Activated naive CD8-positive, alpha-beta T cell treated with anti-CD3 and anti-CD28 coated beads, Interleukin-2, amount 50 U/mL, for 24 hours (primary cell): ENCODE measurements at regions not wholly inside any gene's neighbourhood (a gene's known extent, or its start where the extent isn't known, plus 50 kb on each side); places are given as distances from the start of the nearest gene placed in this dataset.

Experiments used
- ATAC-seq: fragments of 150-1000 bp; cut with Tn5 transposase; one replicate; pipeline ENCODE4 v1.10.0; 2021
- DNase-seq: peaks from one replicate; pipeline ENCODE4 v3.0.0; 2021
- H3K27ac Mint-ChIP-seq: one replicate; pipeline ENCODE4 v1.8.0; 2021; ENCODE audit warnings: mild to moderate bottlenecking, mixed read lengths
- H3K27me3 Mint-ChIP-seq: one replicate; pipeline ENCODE4 v1.8.0; 2021; ENCODE audit warnings: mixed read lengths
- H3K36me3 Mint-ChIP-seq: one replicate; pipeline ENCODE4 v1.8.0; 2021; ENCODE audit warnings: low read depth, mixed read lengths
- H3K4me1 Mint-ChIP-seq: one replicate; pipeline ENCODE4 v1.8.0; 2021; ENCODE audit warnings: mixed read lengths
- H3K4me3 Mint-ChIP-seq: one replicate; pipeline ENCODE4 v1.8.0; 2021; ENCODE audit warnings: mild to moderate bottlenecking, moderate library complexity, mixed read lengths
- H3K9me3 Mint-ChIP-seq: one replicate; pipeline ENCODE4 v1.8.0; 2021; ENCODE audit warnings: mixed read lengths

GRCh38 chr20:12788632-12789299 lies 220.0 kb upstream of the SPTLC3 start:
- Mint-ChIP-seq H3K4me1 (no peaks in the 10 kb centered on the region), H3K27me3 (no peaks in the 10 kb centered on the region), H3K36me3 (no peaks in the 10 kb centered on the region), H3K27ac (no peak overlapping the region), H3K4me3 (no peak overlapping the region), H3K9me3 (no peaks in the 10 kb centered on the region)
- ATAC-seq (no peak), DNase-seq (no peak)

- Mint-ChIP-seq H3K4me3 (no peak overlapping the region), H3K36me3 (no peaks in the 10 kb centered on the region), H3K27me3 (no peaks in the 10 kb centered on the region), H3K4me1 (no peaks in the 10 kb centered on the region), H3K9me3 (no peaks in the 10 kb centered on the region), H3K27ac (no peak overlapping the region)
- no peak for DNase-seq
- no peak for ATAC-seq
Measured at GRCh38 chr20:12790859-12791258, 217.9 kb upstream of the SPTLC3 start.

GRCh38 chr20:12798286-12798685 lies 210.5 kb upstream of the SPTLC3 start:
- no peak overlapping the region for H3K4me3 Mint-ChIP-seq
- H3K9me3 Mint-ChIP-seq: no peaks in the 10 kb centered on the region
- no peak for DNase-seq
- no peak overlapping the region for H3K27ac Mint-ChIP-seq
- no peaks in the 10 kb centered on the region for H3K36me3 Mint-ChIP-seq
- no peak for ATAC-seq
- no peaks in the 10 kb centered on the region for H3K27me3 Mint-ChIP-seq
- H3K4me1 Mint-ChIP-seq: no peaks in the 10 kb centered on the region

- no peaks in the 10 kb centered on the region for H3K4me1 Mint-ChIP-seq
- no peak for ATAC-seq
Measured at GRCh38 chr20:12808006-12808567, 200.7 kb upstream of the SPTLC3 start.

GRCh38 chr20:12815231-12815768 lies 193.5 kb upstream of the SPTLC3 start:
- ATAC-seq (no peak), DNase-seq (no peak)
- Mint-ChIP-seq H3K27me3 (no peaks in the 10 kb centered on the region), H3K27ac (no peak overlapping the region), H3K36me3 (no peaks in the 10 kb centered on the region), H3K9me3 (peaks cover 8% of the 10 kb centered on the region), H3K4me1 (no peaks in the 10 kb centered on the region), H3K4me3 (no peak overlapping the region)

More at GRCh38 chr20:12808006-12808567, 200.7 kb upstream of the SPTLC3 start:
- H3K9me3 Mint-ChIP-seq: peaks cover 25% of the 10 kb centered on the region
- DNase-seq: no peak
- H3K27me3 Mint-ChIP-seq: no peaks in the 10 kb centered on the region
- no peak overlapping the region for H3K27ac Mint-ChIP-seq
- no peak overlapping the region for H3K4me3 Mint-ChIP-seq
- H3K36me3 Mint-ChIP-seq: no peaks in the 10 kb centered on the region

- DNase-seq (no peak), ATAC-seq (no peak)
- Mint-ChIP-seq H3K4me3 (no peak overlapping the region), H3K27me3 (no peaks in the 10 kb centered on the region), H3K27ac (no peak overlapping the region), H3K4me1 (no peaks in the 10 kb centered on the region), H3K36me3 (no peaks in the 10 kb centered on the region), H3K9me3 (peaks cover 5% of the 10 kb centered on the region)
Measured at GRCh38 chr20:12815778-12816408, 192.9 kb upstream of the SPTLC3 start.

- peaks cover 6% of the 10 kb centered on the region for H3K9me3 Mint-ChIP-seq
- H3K36me3 Mint-ChIP-seq: no peaks in the 10 kb centered on the region
- H3K4me1 Mint-ChIP-seq: no peaks in the 10 kb centered on the region
- no peak overlapping the region for H3K27ac Mint-ChIP-seq
- H3K27me3 Mint-ChIP-seq: no peaks in the 10 kb centered on the region
- ATAC-seq (no peak), DNase-seq (no peak)
- no peak overlapping the region for H3K4me3 Mint-ChIP-seq
Measured at GRCh38 chr20:12821249-12821648, 187.5 kb upstream of the SPTLC3 start.

- ATAC-seq (no peak), DNase-seq (no peak)
- Mint-ChIP-seq H3K9me3 (peaks cover 6% of the 10 kb centered on the region), H3K4me1 (no peaks in the 10 kb centered on the region), H3K36me3 (no peaks in the 10 kb centered on the region), H3K27ac (no peak overlapping the region), H3K27me3 (no peaks in the 10 kb centered on the region), H3K4me3 (no peak overlapping the region)
Measured at GRCh38 chr20:12823734-12824133, 185.0 kb upstream of the SPTLC3 start.

- Mint-ChIP-seq H3K4me3 (no peak overlapping the region), H3K9me3 (peaks cover 6% of the 10 kb centered on the region), H3K27me3 (no peaks in the 10 kb centered on the region), H3K27ac (no peak overlapping the region), H3K4me1 (no peaks in the 10 kb centered on the region), H3K36me3 (no peaks in the 10 kb centered on the region)
- ATAC-seq (no peak), DNase-seq (no peak)
Measured at GRCh38 chr20:12824328-12825225, 184.2 kb upstream of the SPTLC3 start.

GRCh38 chr20:12825226-12825595 lies 183.6 kb upstream of the SPTLC3 start:
- Mint-ChIP-seq H3K27me3 (no peaks in the 10 kb centered on the region), H3K36me3 (no peaks in the 10 kb centered on the region), H3K9me3 (peaks cover 6% of the 10 kb centered on the region), H3K27ac (no peak overlapping the region), H3K4me1 (no peaks in the 10 kb centered on the region), H3K4me3 (no peak overlapping the region)
- DNase-seq (no peak), ATAC-seq (no peak)

- H3K4me1 Mint-ChIP-seq: no peaks in the 10 kb centered on the region
- no peaks in the 10 kb centered on the region for H3K9me3 Mint-ChIP-seq
- ATAC-seq: no peak
Measured at GRCh38 chr20:12827816-12828385, 180.9 kb upstream of the SPTLC3 start.

GRCh38 chr20:12829170-12829569 lies 179.6 kb upstream of the SPTLC3 start:
- DNase-seq (no peak), ATAC-seq (no peak)
- H3K27ac Mint-ChIP-seq: no peak overlapping the region
- H3K27me3 Mint-ChIP-seq: no peaks in the 10 kb centered on the region
- no peaks in the 10 kb centered on the region for H3K36me3 Mint-ChIP-seq
- H3K9me3 Mint-ChIP-seq: no peaks in the 10 kb centered on the region
- no peaks in the 10 kb centered on the region for H3K4me1 Mint-ChIP-seq
- no peak overlapping the region for H3K4me3 Mint-ChIP-seq

More at GRCh38 chr20:12827816-12828385, 180.9 kb upstream of the SPTLC3 start:
- Mint-ChIP-seq H3K36me3 (no peaks in the 10 kb centered on the region), H3K4me3 (no peak overlapping the region), H3K27me3 (no peaks in the 10 kb centered on the region), H3K27ac (no peak overlapping the region)
- no peak for DNase-seq

GRCh38 chr20:12833861-12834260 lies 174.9 kb upstream of the SPTLC3 start:
- no peak overlapping the region for H3K27ac Mint-ChIP-seq
- no peaks in the 10 kb centered on the region for H3K27me3 Mint-ChIP-seq
- no peak for ATAC-seq
- no peak overlapping the region for H3K4me3 Mint-ChIP-seq
- H3K9me3 Mint-ChIP-seq: no peaks in the 10 kb centered on the region
- DNase-seq: no peak
- H3K4me1 Mint-ChIP-seq: no peaks in the 10 kb centered on the region
- no peaks in the 10 kb centered on the region for H3K36me3 Mint-ChIP-seq

- DNase-seq (no peak), ATAC-seq (no peak)
- H3K9me3 Mint-ChIP-seq: no peaks in the 10 kb centered on the region
Measured at GRCh38 chr20:12835999-12836398, 172.8 kb upstream of the SPTLC3 start.

More at GRCh38 chr20:12835999-12836398, 172.8 kb upstream of the SPTLC3 start:
- H3K27me3 Mint-ChIP-seq: no peaks in the 10 kb centered on the region
- no peak overlapping the region for H3K27ac Mint-ChIP-seq
- H3K4me3 Mint-ChIP-seq: no peak overlapping the region
- H3K36me3 Mint-ChIP-seq: no peaks in the 10 kb centered on the region
- no peaks in the 10 kb centered on the region for H3K4me1 Mint-ChIP-seq
